ENCODE measurements at regions not wholly inside any gene's neighbourhood (a gene's known extent, or its start where the extent isn't known, plus 50 kb on each side); places are given as distances from the start of the nearest gene placed in this dataset.

DNA sequence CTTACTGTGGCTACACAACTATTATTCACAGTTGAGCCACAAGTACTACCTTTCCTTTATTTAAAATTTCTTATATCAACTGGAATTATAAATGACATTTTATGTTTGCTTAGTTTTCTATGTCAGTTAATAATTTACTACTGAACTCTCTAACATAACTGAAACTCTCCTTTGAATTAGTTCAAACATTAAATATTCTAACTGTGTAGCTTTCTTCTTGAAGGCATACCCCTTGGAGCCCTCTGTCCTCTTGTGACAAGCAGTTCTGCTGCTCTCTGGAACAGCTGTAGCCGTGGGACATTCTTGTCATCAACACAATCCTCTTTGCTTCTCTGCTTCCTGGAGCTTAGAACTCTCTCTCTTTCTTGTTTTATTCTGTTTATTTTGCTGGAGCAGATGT is 244.8 kb downstream of the NHLRC3 start:
- DNase-seq (ENCODE audit: low spot score) = no peak

DNA sequence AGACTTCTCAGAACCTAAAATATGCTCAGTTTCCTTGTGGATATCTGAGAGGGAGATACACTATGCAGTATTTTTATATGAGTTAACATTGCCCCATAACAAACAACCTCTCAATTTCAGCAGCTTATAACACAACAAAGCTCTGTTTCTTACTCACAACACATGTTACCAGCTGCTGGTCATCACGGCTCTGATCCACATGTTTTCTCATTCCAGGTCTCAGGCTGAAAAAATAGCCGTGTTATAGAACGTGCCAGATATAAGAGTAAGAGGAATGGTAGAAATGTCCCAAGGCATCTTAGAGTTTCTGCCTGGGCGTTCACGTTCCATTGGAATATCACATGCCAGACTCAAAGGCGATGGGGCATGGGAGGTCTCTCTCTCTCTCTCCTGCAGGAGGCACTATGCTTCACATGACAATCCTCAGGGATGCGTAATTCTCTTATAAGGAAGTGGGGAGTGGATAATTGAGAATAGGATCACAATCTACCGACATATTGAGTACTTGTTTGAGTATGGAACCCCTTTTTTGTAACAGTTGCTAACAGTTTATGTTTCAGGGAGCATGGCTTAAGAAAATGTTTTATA is 246.6 kb downstream of the NHLRC3 start:
- peak; percentile 12 for DNase-seq (ENCODE audit: low spot score)

All from AG08396 (cell line).